ENCODE measurements at regions not wholly inside any gene's neighbourhood (a gene's known extent, or its start where the extent isn't known, plus 50 kb on each side); places are given as distances from the start of the nearest gene placed in this dataset.
"Not testable (repeated sequence)": the region's sequence is repeated elsewhere in the genome, so short reads cannot be mapped to it uniquely, and the experiment has no call there.

GRCh38 chr16:29578898-29579297 lies 72.7 kb upstream of the NPIPB12 start:
- DNase-seq (ENCODE audit: low read depth): not testable (repeated sequence)

- not testable (repeated sequence) for DNase-seq (ENCODE audit: low read depth)
These were observed 75.6 kb upstream of the NPIPB12 start for GRCh38 chr16:29581764-29582163.

- DNase-seq (ENCODE audit: low read depth): not testable (repeated sequence)
These were observed 71.1 kb upstream of the SPN start for GRCh38 chr16:29591919-29592318.

- peak; percentile 55 for DNase-seq (ENCODE audit: low read depth)
These were observed 68.7 kb upstream of the SPN start for GRCh38 chr16:29594269-29594925.

GRCh38 chr16:29594926-29595838 lies 67.9 kb upstream of the SPN start:
- DNase-seq (ENCODE audit: low read depth): peak; percentile 81

GRCh38 chr16:29597030-29597429 lies 66.0 kb upstream of the SPN start:
- not testable (repeated sequence) for DNase-seq (ENCODE audit: low read depth)

- DNase-seq (ENCODE audit: low read depth): not testable (repeated sequence)
These were observed 62.7 kb upstream of the SPN start for GRCh38 chr16:29600111-29601000.

- DNase-seq (ENCODE audit: low read depth): not testable (repeated sequence)
These were observed 60.8 kb upstream of the SPN start for GRCh38 chr16:29602247-29602625.

- DNase-seq (ENCODE audit: low read depth): not testable (repeated sequence)
These were observed 60.4 kb upstream of the SPN start for GRCh38 chr16:29602683-29603088.

GRCh38 chr16:29604631-29605549 lies 58.2 kb upstream of the SPN start:
- not testable (repeated sequence) for DNase-seq (ENCODE audit: low read depth)

GRCh38 chr16:29605593-29606205 lies 57.3 kb upstream of the SPN start:
- not testable (repeated sequence) for DNase-seq (ENCODE audit: low read depth)

GRCh38 chr16:29606669-29607427 lies 56.2 kb upstream of the SPN start:
- DNase-seq (ENCODE audit: low read depth): not testable (repeated sequence)

- DNase-seq (ENCODE audit: low read depth): not testable (repeated sequence)
These were observed 55.6 kb upstream of the SPN start for GRCh38 chr16:29607428-29607823.

GRCh38 chr16:29612381-29613306 lies 50.4 kb upstream of the SPN start:
- DNase-seq (ENCODE audit: low read depth): not testable (repeated sequence)

Measured in T-helper 22 cell (primary cell).